Adrenal gland (tissue), 5 donors: ENCODE measurements at regions not wholly inside any gene's neighbourhood (a gene's known extent, or its start where the extent isn't known, plus 50 kb on each side); places are given as distances from the start of the nearest gene placed in this dataset.

Experiments used
- POLR2A ChIP-seq, 2 donors: fragments of 450-650 bp; IDR thresholded peaks; one replicate each; pipeline ENCODE4 v1.6.1; 2017; ENCODE audit warnings: antibody characterized with exemption in 2 of 2, mild to moderate bottlenecking in 2 of 2, moderate library complexity in 1 of 2
- TF ChIP-seq, protein P1 (sequence below), 6 experiments: fragments of 450-650 bp in 4 of 6; fragments of 200-600 bp in 2 of 6; sonication (generic) in 1 of 6; IDR thresholded peaks; 1 replicate in 5 of 6; 2 replicates in 1 of 6; pipeline versions ENCODE4 v1.5.1 to v1.8.0; 2016 to 2021; ENCODE audit warnings: antibody characterized with exemption in 6 of 6, mild to moderate bottlenecking in 2 of 6, moderate library complexity in 1 of 6
- donor health status: DM: no; HTN: no; CAD: no.

DNA sequence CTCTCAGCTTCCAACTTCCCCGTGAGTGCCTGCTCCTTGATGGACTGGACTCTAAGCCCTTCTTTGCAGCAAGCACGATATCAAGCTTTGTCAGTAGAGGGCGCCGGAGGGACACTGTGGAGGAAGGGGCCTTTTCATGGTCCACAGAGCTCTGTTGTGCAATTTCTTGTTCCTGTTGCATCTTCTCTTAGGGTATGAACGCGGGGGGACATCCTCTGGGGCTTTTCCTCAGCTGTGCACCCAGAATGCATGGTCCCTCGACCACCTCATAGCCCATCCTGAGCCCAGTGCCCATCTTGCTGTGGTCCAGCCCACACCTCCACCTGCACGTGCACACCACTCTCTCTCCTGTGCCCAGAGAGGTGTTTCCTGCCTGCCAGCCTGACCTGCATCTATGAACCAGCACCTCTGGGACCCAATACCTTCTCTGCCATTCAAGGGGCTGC lies 556.8 kb downstream of the PTPRU start:
- TF ChIP-seq, protein P1, sequence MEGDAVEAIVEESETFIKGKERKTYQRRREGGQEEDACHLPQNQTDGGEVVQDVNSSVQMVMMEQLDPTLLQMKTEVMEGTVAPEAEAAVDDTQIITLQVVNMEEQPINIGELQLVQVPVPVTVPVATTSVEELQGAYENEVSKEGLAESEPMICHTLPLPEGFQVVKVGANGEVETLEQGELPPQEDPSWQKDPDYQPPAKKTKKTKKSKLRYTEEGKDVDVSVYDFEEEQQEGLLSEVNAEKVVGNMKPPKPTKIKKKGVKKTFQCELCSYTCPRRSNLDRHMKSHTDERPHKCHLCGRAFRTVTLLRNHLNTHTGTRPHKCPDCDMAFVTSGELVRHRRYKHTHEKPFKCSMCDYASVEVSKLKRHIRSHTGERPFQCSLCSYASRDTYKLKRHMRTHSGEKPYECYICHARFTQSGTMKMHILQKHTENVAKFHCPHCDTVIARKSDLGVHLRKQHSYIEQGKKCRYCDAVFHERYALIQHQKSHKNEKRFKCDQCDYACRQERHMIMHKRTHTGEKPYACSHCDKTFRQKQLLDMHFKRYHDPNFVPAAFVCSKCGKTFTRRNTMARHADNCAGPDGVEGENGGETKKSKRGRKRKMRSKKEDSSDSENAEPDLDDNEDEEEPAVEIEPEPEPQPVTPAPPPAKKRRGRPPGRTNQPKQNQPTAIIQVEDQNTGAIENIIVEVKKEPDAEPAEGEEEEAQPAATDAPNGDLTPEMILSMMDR (IDR thresholded peaks at IDR 0.05) = peak; percentile 57 to 82 (median 76)
- no peak for TF ChIP-seq POLR2A (IDR thresholded peaks at IDR 0.05)
